GM10266 (cell line): ENCODE measurements at regions not wholly inside any gene's neighbourhood (a gene's known extent, or its start where the extent isn't known, plus 50 kb on each side); places are given as distances from the start of the nearest gene placed in this dataset.

Experiments
- DNase-seq: peaks from one replicate; pipeline ENCODE4 v3.0.0; 2012; ENCODE audit errors: extremely low spot score
- TF ChIP-seq, protein P1 (sequence below): IDR thresholded peaks from 2 replicates; pipeline ENCODE4 v1.5.1; 2012; ENCODE audit warnings: mild to moderate bottlenecking, low read depth; ENCODE audit not compliant: control insufficient read depth, insufficient read depth; ENCODE audit errors: missing control alignments

DNA sequence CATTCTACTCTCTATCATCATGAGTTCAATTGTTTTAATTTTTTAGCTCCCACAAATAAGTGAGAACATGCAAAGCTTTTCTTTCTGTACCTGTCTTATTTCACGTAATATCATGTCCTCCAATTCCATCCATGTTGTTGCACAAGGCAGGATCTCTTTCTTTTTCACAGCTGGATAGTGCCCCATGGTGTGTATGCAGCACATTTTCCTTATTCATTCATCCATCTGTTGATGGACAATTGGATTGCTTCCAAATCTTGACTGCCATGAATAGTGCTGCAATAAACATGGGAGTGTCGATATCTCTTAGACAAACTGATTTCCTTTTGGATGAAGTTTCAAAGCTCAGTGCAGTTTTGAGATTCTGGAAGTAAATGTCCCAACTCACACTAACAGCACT lies 326.9 kb downstream of the FGF9 start:
- no peak for DNase-seq
- TF ChIP-seq, protein P1, sequence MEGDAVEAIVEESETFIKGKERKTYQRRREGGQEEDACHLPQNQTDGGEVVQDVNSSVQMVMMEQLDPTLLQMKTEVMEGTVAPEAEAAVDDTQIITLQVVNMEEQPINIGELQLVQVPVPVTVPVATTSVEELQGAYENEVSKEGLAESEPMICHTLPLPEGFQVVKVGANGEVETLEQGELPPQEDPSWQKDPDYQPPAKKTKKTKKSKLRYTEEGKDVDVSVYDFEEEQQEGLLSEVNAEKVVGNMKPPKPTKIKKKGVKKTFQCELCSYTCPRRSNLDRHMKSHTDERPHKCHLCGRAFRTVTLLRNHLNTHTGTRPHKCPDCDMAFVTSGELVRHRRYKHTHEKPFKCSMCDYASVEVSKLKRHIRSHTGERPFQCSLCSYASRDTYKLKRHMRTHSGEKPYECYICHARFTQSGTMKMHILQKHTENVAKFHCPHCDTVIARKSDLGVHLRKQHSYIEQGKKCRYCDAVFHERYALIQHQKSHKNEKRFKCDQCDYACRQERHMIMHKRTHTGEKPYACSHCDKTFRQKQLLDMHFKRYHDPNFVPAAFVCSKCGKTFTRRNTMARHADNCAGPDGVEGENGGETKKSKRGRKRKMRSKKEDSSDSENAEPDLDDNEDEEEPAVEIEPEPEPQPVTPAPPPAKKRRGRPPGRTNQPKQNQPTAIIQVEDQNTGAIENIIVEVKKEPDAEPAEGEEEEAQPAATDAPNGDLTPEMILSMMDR, result no peak

DNA sequence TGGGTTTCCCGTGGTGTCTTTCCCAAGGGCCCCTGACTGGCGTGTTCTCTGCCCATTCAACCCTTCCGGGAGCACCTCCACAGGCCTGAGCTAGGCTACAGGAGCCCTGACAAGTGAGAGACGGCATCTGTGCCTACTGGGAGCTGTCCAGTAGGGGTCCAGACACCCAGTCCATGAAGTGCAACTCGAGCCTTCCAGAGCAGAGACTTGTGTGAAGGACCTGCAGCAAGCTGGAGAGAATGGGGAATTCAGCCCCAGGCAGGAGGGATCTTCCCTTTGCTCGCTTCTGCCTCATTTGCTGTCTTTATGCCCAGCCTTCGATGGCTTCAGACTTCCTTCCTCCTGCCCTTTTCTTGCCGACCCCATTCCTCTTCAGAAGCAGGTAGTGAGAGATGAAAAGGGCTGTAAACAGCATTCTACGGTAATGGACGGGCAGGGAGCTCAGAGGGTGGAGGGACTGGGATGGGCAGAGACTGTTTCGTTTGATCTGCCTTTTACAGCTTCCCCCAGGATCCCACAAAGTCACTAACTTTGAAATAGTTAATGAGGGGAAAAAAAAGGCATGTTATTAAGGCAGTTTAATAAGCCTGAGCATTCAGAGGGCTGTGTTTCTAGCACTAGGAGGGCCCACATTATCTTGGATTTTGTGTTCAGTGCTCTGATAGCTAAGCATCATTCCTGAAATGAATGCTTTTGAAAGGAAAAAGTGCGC lies 327.6 kb downstream of the FGF9 start:
- TF ChIP-seq, protein P1, result no peak
- no peak for DNase-seq

DNA sequence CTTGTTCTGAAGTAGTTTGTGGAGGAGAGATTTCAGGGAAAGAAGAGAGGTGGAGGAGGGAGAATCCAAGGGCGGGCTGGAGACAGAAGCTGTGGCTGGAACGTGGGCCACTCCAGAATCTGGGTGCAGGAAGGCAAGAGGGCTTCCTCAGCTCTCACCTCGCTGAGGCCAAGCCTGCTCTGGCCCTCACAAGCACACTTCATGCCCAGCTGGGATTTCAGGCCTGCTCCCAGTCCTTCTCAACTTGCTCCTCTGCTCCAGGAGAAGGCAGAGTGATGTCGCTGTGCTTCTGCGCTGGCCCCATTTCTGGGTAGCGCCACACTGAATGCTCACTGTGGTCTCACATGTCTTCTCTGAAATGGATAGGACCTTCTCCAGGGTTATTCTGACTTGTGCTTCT lies 328.8 kb downstream of the FGF9 start:
- TF ChIP-seq, protein P1, result no peak
- no peak for DNase-seq

DNA sequence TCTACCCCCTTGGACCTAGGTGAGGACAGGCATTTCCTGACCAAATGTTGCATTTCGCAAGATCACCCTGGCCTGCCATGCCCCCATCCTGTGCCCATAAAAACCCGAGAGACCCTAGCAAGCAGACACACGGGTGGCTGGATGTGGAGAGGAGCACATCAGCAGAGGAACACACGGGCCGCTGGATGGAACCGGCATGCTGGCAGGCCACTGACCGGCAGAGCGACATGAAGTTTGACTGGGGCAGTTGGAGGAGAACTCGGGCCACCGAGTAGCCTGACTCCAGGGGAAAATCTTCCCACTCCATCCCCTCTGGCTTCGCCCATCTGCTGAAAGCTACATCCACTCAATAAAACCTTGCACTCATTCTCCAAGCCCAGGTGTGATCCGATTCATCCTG lies 329.3 kb downstream of the FGF9 start:
- DNase-seq, result no peak
- TF ChIP-seq, protein P1, result no peak

DNA sequence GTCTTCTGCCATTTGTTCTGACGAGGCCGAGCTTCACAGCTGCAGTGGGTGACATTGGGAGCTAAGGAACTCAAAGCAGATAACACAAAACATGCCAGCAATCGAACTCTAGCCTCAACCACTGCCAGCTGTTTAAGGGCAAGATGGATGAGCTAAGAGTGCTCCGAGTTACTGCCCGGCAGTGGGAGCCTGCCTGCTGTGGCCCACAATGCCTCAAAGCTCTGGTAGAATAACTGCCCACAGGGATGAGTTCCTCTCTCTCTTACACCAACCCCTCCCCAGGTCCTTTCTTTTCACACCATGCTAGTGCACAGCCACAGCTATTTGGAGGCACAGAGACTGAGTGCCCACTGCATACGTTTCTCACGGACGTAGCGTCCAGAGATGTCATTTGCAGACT lies 330.5 kb downstream of the FGF9 start:
- DNase-seq, result no peak
- TF ChIP-seq, protein P1, result no peak

DNA sequence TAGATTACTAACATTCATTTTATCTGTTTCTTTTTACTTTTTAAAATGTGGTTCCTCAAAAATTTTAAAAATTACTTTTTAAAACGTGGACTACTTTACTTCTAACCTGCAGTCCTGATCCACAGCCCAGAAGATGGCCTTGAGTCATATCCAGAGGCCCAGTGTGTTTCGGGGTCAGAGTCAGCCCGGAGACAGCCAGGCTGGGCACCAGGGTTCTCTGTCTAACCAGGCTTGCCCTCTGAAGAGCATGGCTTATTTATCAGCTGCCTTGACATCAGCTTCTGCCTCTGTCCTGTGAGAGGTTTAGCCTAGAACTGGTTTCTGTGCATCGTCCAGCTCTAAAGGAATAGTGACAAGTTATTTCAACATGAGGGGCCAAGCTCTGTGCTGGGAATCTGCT lies 332.0 kb downstream of the FGF9 start:
- no peak for DNase-seq
- TF ChIP-seq, protein P1, result no peak

DNA sequence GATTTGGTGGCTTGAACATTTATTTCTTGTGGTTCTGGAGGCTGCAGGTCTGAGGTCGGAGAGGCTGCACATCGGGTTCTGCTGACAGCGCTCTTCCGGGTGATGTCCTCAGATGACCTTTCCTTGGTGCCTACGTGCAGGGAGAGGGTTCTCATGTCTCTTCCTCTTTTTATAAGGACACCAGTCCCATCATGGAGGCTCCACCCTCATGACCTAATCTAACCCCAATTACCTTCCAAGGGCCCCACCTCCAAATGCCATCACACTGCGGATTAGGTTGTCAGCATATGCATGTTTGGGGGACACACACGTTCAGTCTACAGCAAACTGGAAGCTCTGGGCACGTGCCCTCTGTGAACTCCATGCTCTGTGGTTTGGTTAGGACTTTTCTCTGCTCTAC lies 338.6 kb downstream of the FGF9 start:
- TF ChIP-seq, protein P1, result no peak
- DNase-seq, result no peak
